Skeletal muscle satellite cell (primary cell): ENCODE measurements at regions not wholly inside any gene's neighbourhood (a gene's known extent, or its start where the extent isn't known, plus 50 kb on each side); places are given as distances from the start of the nearest gene placed in this dataset.

Experiments used
- H3K27me3 ChIP-seq: 2 replicates; pipeline ENCODE4 v1.7.0; 2013; ENCODE audit warnings: low read length; ENCODE audit not compliant: control insufficient read depth, insufficient read depth
- H3K36me3 ChIP-seq: 2 replicates; pipeline ENCODE4 v1.7.0; 2013; ENCODE audit warnings: mild to moderate bottlenecking, control low read depth, low read length; ENCODE audit not compliant: insufficient read depth
- H3K4me1 ChIP-seq: 2 replicates; pipeline ENCODE4 v1.7.0; 2013; ENCODE audit warnings: low read length; ENCODE audit not compliant: control insufficient read depth, insufficient read depth
- H3K4me2 ChIP-seq: 2 replicates; pipeline ENCODE4 v1.7.0; 2013; ENCODE audit warnings: mild to moderate bottlenecking, low read length
- H3K4me3 ChIP-seq: 2 replicates; pipeline ENCODE4 v1.7.0; 2013; ENCODE audit warnings: low read length
- H3K9ac ChIP-seq: 2 replicates; pipeline ENCODE4 v1.7.0; 2013; ENCODE audit warnings: mild to moderate bottlenecking, low read depth, low read length, moderate library complexity
- H3K9me3 ChIP-seq: replicated peaks from 2 replicates; pipeline ENCODE4 v1.7.0; 2013; ENCODE audit warnings: mild to moderate bottlenecking, control low read depth, low read length

GRCh38 chr17:70969521-70970034 lies 800.2 kb downstream of the KCNJ2 start:
- Histone ChIP-seq H3K36me3 (no peaks in the 10 kb centered on the region), H3K9ac (no peak overlapping the region), H3K4me2 (no peak overlapping the region), H3K27me3 (no peaks in the 10 kb centered on the region), H3K4me1 (no peaks in the 10 kb centered on the region), H3K4me3 (no peak overlapping the region), H3K9me3 (no peaks in the 10 kb centered on the region)

GRCh38 chr17:70976447-70976846 lies 807.1 kb downstream of the KCNJ2 start:
- H3K27me3 ChIP-seq = no peaks in the 10 kb centered on the region
- H3K9ac ChIP-seq = no peak overlapping the region
- H3K4me3 ChIP-seq = no peak overlapping the region
- no peaks in the 10 kb centered on the region for H3K4me1 ChIP-seq
- H3K9me3 ChIP-seq = no peaks in the 10 kb centered on the region
- no peaks in the 10 kb centered on the region for H3K36me3 ChIP-seq
- H3K4me2 ChIP-seq = no peak overlapping the region

- no peaks in the 10 kb centered on the region for H3K36me3 ChIP-seq
- H3K4me2 ChIP-seq = no peak overlapping the region
- no peak overlapping the region for H3K4me3 ChIP-seq
- no peaks in the 10 kb centered on the region for H3K4me1 ChIP-seq
- no peaks in the 10 kb centered on the region for H3K9me3 ChIP-seq
- H3K27me3 ChIP-seq = no peaks in the 10 kb centered on the region
- H3K9ac ChIP-seq = no peak overlapping the region
Observed at GRCh38 chr17:70984873-70985272, 815.5 kb downstream of the KCNJ2 start.

- Histone ChIP-seq H3K36me3 (no peaks in the 10 kb centered on the region), H3K4me3 (no peak overlapping the region), H3K9ac (no peak overlapping the region), H3K27me3 (no peaks in the 10 kb centered on the region), H3K9me3 (no peaks in the 10 kb centered on the region), H3K4me2 (no peak overlapping the region), H3K4me1 (no peaks in the 10 kb centered on the region)
Observed at GRCh38 chr17:70987867-70988340, 818.6 kb downstream of the KCNJ2 start.

- no peak overlapping the region for H3K4me2 ChIP-seq
- H3K9ac ChIP-seq = no peak overlapping the region
- no peak overlapping the region for H3K4me3 ChIP-seq
- H3K4me1 ChIP-seq = no peaks in the 10 kb centered on the region
- H3K27me3 ChIP-seq = no peaks in the 10 kb centered on the region
- H3K9me3 ChIP-seq = no peaks in the 10 kb centered on the region
- H3K36me3 ChIP-seq = no peaks in the 10 kb centered on the region
Observed at GRCh38 chr17:70988622-70989021, 819.3 kb downstream of the KCNJ2 start.

GRCh38 chr17:70989280-70989679 lies 819.9 kb downstream of the KCNJ2 start:
- H3K4me3 ChIP-seq = no peak overlapping the region
- no peak overlapping the region for H3K4me2 ChIP-seq
- no peaks in the 10 kb centered on the region for H3K4me1 ChIP-seq
- no peaks in the 10 kb centered on the region for H3K27me3 ChIP-seq
- no peaks in the 10 kb centered on the region for H3K36me3 ChIP-seq
- no peak overlapping the region for H3K9ac ChIP-seq
- H3K9me3 ChIP-seq = no peaks in the 10 kb centered on the region

GRCh38 chr17:70994194-70994593 lies 824.9 kb downstream of the KCNJ2 start:
- Histone ChIP-seq H3K4me3 (no peak overlapping the region), H3K27me3 (no peaks in the 10 kb centered on the region), H3K4me1 (no peaks in the 10 kb centered on the region), H3K36me3 (no peaks in the 10 kb centered on the region), H3K9me3 (no peaks in the 10 kb centered on the region), H3K9ac (no peak overlapping the region), H3K4me2 (no peak overlapping the region)

- Histone ChIP-seq H3K27me3 (no peaks in the 10 kb centered on the region), H3K36me3 (no peaks in the 10 kb centered on the region), H3K9ac (no peak overlapping the region), H3K4me1 (no peaks in the 10 kb centered on the region), H3K9me3 (no peaks in the 10 kb centered on the region), H3K4me2 (no peak overlapping the region), H3K4me3 (no peak overlapping the region)
Observed at GRCh38 chr17:70995997-70996396, 826.7 kb downstream of the KCNJ2 start.

- no peaks in the 10 kb centered on the region for H3K36me3 ChIP-seq
- H3K27me3 ChIP-seq = no peaks in the 10 kb centered on the region
- no peaks in the 10 kb centered on the region for H3K4me1 ChIP-seq
- no peak overlapping the region for H3K9ac ChIP-seq
- no peaks in the 10 kb centered on the region for H3K9me3 ChIP-seq
- no peak overlapping the region for H3K4me2 ChIP-seq
- no peak overlapping the region for H3K4me3 ChIP-seq
Observed at GRCh38 chr17:71003736-71004135, 834.4 kb downstream of the KCNJ2 start.

- Histone ChIP-seq H3K4me2 (no peak overlapping the region), H3K4me1 (no peaks in the 10 kb centered on the region), H3K9ac (no peak overlapping the region), H3K27me3 (no peaks in the 10 kb centered on the region), H3K4me3 (no peak overlapping the region), H3K9me3 (no peaks in the 10 kb centered on the region), H3K36me3 (no peaks in the 10 kb centered on the region)
Observed at GRCh38 chr17:71004413-71004812, 835.1 kb downstream of the KCNJ2 start.

- H3K27me3 ChIP-seq = no peaks in the 10 kb centered on the region
- H3K9me3 ChIP-seq = no peaks in the 10 kb centered on the region
- no peak overlapping the region for H3K4me3 ChIP-seq
- H3K36me3 ChIP-seq = no peaks in the 10 kb centered on the region
- H3K9ac ChIP-seq = no peak overlapping the region
- no peak overlapping the region for H3K4me2 ChIP-seq
- H3K4me1 ChIP-seq = no peaks in the 10 kb centered on the region
Observed at GRCh38 chr17:71011391-71011790, 842.1 kb downstream of the KCNJ2 start.

- no peak overlapping the region for H3K4me2 ChIP-seq
- no peak overlapping the region for H3K4me3 ChIP-seq
- H3K36me3 ChIP-seq = no peaks in the 10 kb centered on the region
- no peak overlapping the region for H3K9ac ChIP-seq
- H3K9me3 ChIP-seq = no peaks in the 10 kb centered on the region
- no peaks in the 10 kb centered on the region for H3K4me1 ChIP-seq
- no peaks in the 10 kb centered on the region for H3K27me3 ChIP-seq
Observed at GRCh38 chr17:71019699-71020098, 850.4 kb downstream of the KCNJ2 start.
